GM18951 (cell line): ENCODE measurements at regions not wholly inside any gene's neighbourhood (a gene's known extent, or its start where the extent isn't known, plus 50 kb on each side); places are given as distances from the start of the nearest gene placed in this dataset.

ENCODE experiments used
- POLR2A ChIP-seq: IDR thresholded peaks from 4 replicates; pipeline ENCODE4 v1.6.1; 2011; ENCODE audit warnings: mild to moderate bottlenecking; ENCODE audit not compliant: insufficient read length, insufficient read depth; ENCODE audit errors: extremely low read depth
- in situ Hi-C: fragments of 300-500 bp; cut with MboI; formaldehyde crosslinking; loops from one replicate; pipeline ENCODE4 v1.12.0; 2022; ENCODE audit warnings: low sequenced_read_pairs, mixed read lengths, inconsistent platforms; ENCODE audit not compliant: unreplicated experiment

DNA sequence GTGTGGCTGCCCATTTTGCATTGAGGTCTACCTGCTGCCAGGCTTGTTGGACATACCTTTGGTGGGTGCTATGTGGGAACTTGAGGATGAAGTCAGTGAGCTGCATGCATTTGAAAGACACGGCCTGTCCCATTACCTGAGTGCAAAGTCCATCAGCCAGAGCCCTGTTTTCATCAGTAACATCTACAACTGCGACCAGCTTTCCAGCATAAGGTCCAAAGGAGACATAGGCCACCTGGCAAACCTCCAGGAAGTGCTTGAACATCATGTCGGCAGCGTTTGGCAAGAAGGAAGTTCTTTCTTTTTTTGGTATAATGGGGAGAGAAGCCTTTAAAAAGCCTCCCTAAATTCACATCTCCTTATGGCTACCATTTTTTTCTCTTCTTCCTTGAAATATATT lies 143.1 kb downstream of the FAM161A start:
- no peak for TF ChIP-seq POLR2A
- in situ Hi-C loops = no loop called here

DNA sequence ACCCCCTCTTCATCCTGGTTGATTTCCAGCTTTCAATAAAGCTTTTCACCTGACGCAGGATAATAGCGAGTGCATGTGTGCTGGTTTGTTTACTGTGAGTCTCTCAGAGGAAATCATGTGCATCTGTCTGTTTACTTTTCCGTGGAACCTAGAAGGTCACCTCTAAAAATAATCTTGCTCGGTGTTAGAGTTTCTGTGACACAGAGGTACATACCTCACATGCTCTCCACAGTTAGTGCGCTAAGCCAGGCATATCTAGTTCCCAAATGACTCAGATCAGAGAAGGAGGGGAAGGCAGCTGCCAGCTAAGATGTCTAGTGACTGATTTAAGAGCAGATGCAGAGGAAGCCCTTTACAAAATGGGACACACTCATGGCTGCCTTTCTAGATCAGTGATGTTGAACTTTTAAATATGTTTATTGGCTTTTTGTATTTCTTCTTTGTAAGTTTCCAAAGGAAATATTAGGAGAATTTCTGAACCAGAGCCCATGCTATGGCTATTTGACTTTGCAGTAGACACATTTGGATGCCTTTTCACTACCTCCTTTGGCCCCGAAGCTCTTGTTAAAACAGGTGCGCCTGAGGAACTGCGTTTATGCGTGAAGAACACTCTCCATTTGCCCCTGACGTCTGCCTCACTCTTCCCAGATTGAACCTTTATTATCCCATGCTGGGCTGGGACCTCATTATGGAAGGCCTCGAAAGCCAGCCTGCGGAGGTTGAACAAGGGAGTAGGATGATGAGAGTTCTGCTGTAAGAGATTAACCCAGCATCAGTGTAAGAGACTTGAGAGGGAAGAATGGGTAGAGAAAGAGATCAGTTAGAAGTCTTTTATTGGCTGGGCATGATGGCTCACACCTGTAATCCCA lies 145.6 kb downstream of the FAM161A start:
- TF ChIP-seq POLR2A = peak; percentile 28
- in situ Hi-C loops = no loop called here

DNA sequence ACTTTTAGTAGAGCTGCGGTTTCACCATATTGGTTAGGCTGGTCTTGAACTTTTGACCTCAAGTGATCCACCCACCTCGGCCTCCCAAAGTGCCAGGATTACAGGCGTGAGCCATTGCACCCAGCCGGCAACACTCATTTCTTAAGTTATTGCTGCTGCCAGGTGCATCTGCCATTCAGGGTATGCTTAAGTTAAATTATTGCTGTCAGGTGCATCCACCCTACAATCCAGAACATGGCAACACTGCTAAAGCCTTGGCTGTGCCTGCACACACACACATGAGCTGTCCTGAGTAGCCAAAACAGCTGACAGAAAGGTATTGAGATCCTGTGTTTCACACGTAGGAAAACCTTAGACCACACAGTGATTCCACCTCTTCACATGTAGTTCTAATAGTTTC lies 148.2 kb downstream of the FAM161A start:
- in situ Hi-C loops = no loop called here
- no peak for TF ChIP-seq POLR2A

GRCh38 chr2:61704364-61704763 lies 149.5 kb downstream of the FAM161A start:
- no peak for TF ChIP-seq POLR2A
- in situ Hi-C loops = no loop called here

- TF ChIP-seq POLR2A = no peak
- in situ Hi-C loops = no loop called here
These were observed 151.8 kb downstream of the FAM161A start for GRCh38 chr2:61702088-61702467.

GRCh38 chr2:61700464-61700863 lies 153.4 kb downstream of the FAM161A start:
- in situ Hi-C loops = no loop called here

GRCh38 chr2:61694312-61695274 lies 156.4 kb upstream of the XPO1 start:
- in situ Hi-C loops = no loop called here
- TF ChIP-seq POLR2A = peak; percentile 89

More at GRCh38 chr2:61700464-61700863, 153.4 kb downstream of the FAM161A start:
- no peak for TF ChIP-seq POLR2A

DNA sequence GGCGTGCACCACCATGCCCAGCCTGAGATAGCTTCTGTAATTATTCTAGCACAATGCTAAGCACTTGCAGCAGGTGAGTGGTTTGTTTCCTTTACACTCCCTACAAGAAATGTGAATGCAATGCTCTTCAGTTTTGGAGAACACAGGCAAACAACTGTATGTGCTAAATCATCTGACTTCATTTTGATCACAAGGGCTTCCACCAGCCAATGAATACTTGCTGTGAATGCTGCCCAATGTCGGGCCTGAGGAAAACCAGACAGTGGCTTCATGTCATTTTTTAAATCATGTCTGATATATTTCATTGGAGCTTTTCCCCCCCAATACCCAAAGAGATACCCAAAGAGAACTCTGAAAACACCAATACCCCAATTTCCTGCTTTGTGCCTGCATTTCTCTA lies 155.6 kb upstream of the XPO1 start:
- in situ Hi-C loops = no loop called here
- TF ChIP-seq POLR2A = no peak

- in situ Hi-C loops = no loop called here
- no peak for TF ChIP-seq POLR2A
These were observed 152.0 kb upstream of the XPO1 start for GRCh38 chr2:61690078-61690596.

GRCh38 chr2:61689568-61689967 lies 151.4 kb upstream of the XPO1 start:
- no peak for TF ChIP-seq POLR2A
- in situ Hi-C loops = no loop called here

DNA sequence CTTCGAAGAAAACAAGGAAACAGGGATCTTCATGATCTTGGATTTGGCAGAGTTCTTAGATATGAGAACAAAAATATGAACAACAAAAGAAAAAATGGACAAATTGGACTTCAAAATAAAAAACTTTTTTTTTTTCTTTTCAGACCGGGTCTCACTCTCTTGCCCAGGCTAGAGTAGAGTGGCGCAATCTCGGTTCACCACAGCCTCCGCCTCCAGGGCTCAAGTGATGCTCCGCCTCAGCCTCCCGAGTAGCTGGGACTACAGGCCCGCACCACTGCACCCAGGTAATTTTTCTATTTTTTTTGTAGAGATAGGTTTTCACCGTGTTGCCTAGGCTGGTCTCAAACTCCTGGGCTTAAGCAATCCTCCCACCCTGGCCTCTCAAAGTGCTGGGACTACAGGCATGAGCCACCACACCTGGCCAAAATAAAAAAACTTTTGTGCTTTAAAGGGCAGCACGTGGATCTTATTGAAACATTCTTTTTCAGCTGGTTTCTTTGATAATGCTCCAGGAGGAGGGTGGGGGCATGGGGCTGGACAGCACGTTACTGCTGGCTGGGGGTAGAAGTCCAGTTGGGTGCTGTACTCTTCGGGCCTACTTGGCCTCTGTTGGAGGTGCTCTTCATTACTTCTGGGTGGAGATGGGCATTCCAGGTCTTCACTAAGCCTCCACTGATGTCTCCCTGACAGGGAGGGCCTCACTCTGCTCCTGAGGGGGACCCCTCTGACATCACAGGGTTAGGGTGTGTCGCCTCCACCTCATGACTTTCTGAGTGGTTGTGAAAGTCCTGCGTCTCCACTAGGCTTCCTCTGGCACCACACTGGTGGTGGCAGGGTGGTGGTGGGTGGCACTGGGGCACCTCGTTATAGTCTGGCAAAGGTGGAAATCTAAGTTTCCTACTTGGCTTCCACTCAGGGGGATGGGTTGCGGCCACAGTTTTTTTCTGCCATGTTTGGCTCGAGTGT lies 150.5 kb upstream of the XPO1 start:
- no peak for TF ChIP-seq POLR2A
- in situ Hi-C loops = no loop called here

DNA sequence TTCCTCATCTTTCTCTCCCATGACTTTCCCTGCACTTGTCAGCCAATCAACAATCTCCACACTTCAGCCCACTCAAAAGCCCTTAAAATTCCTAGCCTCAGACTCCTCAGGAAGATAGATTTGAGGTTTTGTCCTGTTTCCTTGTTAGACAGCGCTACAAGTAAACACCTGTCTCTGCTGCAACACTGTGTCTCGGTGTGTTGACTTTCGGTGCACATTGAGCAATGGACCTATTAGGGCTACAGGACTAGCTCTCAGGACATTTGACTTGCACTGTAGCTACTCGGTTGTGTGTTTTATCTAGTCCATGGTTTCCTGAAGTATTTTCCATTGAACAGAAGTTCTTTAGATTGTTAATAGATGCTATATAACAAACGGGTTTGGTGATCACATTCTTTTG lies 140.9 kb upstream of the XPO1 start:
- no peak for TF ChIP-seq POLR2A
- in situ Hi-C loops = no loop called here

GRCh38 chr2:61677942-61678341 lies 139.8 kb upstream of the XPO1 start:
- in situ Hi-C loops = no loop called here
- TF ChIP-seq POLR2A = no peak

- no peak for TF ChIP-seq POLR2A
- in situ Hi-C loops = no loop called here
These were observed 139.2 kb upstream of the XPO1 start for GRCh38 chr2:61677306-61677705.
